Activated CD4-positive, alpha-beta T cell treated with anti-CD3 and anti-CD28 coated beads, Interleukin-2, Interleukin-4, amounts not matched to agents 100 ng/mL and 50 ng/mL, durations not matched to agents 16 hours and 8 hours (primary cell): ENCODE measurements at regions not wholly inside any gene's neighbourhood (a gene's known extent, or its start where the extent isn't known, plus 50 kb on each side); places are given as distances from the start of the nearest gene placed in this dataset.
"Not testable (repeated sequence)": the region's sequence is repeated elsewhere in the genome, so short reads cannot be mapped to it uniquely, and the experiment has no call there.

Experiments
- DNase-seq: peaks from one replicate; pipeline ENCODE4 v3.0.0-alpha.2; 2020; ENCODE audit warnings: low spot score

DNA sequence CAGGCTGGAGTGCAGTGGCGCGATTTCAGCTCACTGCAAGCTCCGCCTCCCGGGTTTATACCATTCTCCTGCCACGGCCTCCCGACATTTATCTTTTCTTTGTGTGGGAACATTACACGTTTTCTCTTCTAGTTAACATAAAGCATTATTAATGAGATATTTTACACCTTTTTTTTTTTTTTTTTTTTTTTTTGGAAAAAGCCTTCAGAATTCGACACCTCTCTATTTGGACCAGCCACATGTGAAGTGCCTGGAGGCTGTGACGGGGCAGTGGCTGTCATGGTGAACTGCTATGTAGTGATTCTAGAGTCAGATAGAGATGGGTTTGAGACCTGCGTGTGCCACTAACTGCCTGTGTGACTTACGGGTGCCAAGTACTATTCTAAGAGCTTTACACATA lies 64.3 kb downstream of the SMIM38 start:
- DNase-seq: no peak

DNA sequence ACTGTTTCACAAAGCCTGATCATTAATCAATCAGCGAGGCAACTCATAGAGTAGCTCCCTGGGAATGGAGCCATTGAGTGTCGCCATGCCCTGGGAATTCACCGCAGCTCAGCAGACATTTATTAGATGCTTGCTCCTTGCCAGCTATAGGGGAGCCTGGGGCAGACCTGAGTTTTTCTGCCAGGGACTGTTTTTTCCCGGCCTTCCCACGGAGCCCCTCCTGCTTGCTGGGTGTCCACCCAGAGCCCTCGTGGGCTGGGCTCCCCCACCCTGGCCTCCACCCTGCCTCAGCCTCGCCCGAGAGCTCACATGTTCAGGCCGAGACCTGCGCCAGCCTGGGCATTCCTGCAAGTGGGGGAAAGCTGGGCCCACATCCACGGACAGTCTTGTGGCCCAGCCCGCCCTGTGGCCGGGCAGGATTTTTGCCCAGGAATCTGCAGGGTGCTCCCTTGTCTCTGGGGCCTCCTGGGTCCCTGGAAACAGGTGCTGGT lies 64.9 kb downstream of the SMIM38 start:
- no peak for DNase-seq

DNA sequence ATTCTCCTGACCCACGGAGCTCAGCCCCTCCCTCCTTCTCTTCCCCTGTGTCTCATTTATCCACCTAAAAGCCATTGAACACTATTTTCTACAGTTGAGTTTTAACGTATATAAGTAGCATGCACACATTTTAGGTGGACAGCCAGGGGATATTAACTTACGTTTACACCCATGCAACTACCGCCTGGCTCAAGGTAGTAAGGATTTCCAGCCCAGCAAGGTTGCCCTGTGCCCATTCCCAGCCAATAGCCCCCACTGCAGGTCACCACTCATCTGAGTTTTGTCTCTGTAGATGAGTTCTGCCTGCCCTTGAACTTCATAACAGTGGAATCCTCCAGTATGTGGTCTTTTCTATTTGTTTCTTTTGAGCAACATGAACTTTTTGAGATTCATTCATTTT lies 65.4 kb downstream of the SMIM38 start:
- no peak for DNase-seq

DNA sequence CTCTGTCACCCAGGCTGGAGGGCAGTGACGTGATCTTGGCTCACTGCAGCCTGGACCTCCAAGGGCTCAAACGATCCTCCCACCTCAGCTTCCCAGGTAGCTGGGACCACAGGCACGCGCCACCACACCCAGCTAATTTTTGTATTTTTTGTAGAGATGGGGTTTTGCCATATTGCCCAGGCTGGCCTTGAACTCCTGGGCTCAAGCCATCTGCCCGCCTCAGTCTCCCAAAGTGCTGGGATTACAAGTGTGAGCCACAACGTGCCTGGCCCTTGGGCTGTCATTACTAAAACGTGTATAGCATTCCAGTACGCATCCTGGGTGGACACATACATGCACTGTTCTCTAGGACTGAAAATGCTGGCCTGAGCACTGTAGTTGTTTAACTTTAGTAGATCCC lies 65.9 kb downstream of the SMIM38 start:
- not testable (repeated sequence) for DNase-seq

DNA sequence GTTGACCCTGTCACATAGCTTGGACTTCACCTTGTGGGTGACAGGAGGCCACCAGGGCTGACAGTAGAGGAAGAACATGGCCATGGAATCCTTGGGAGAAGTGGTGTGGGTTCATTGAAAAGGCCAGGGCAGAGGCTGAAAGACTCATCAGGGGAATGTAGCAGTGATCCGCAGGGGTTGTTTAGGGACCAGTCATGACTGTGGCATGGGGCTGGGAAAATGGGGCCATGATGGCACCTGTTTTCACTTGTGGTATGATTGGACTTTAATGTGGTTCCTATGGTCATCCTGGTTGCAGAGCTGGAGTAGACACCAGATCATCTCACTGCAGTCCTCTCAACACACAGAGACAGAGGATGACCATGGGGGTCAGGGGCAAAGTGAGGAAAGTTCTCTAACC lies 66.7 kb upstream of the MYEOV start:
- no peak for DNase-seq

DNA sequence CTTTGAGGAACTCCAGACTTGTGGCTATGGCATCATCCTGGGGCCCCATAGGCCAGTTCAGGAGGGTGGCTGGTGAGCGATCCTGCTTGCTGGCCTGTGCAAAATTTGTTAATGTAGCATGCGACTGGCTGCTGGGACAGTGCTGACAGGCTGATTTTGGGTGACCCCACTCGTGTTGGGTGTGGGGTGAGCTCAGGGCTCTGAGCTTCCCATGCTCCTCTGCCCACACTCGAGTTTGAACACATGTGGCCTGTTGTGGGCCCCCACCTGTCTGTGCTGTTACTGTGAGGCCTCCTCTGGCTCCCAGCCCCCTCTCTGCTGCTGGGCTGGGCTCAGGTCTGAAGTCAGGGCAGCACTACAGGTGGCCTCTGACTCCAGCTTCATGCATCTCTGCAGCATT lies 64.4 kb upstream of the MYEOV start:
- DNase-seq: no peak

DNA sequence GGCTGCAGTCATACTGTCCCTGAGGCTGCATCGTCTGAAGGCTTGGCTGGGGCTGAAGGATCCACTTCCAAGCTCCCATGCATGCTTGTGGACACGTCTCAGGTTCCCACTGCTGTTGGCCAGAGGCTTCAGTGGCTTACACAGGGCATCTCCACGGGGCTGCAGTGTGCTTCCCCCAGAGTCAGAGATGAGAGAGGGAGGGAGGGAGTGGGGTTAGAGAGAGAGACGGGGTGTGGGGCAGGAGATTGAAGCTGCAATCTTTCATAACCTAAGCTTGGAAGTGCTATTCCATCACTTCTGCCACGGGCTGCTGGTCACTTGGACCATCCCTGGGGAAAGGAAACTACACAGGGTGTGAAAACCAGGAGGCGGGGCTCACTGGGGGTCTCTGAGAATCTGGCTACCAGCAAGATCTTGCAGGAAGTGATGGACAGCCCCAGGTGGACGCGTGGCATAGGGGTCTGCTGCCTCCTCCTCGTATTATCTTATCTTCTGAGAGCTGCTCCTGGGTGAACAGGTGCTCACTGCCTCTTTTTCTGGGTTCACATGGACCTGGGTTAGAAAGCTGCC lies 63.0 kb upstream of the MYEOV start:
- DNase-seq: no peak

DNA sequence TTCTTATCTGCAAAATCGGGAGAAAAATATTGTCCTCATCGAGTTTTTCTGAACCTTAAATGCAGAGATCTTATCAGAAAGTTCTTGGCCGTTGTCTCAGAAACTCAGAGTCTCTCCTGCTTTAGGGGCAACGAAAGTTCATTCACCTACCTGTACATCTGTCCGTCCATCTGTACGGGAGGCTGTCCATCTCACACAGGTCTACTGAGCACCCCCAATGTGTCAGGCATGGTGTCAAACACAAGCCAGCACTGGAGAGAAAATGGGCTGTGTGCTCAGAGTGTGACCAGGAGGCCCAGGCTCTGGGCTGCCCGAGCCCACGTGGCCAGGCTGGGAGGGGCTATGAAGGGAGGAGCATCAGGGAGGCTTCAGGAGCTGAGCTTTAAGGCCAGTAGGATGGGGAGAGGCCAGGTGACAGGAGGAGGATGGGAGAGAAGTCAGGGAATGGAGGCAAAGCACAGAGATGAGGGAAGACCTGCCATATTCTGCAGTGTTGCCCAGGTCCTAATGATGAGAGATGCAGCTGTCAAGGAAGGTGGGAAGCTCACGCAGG lies 62.4 kb upstream of the MYEOV start:
- DNase-seq: no peak

DNA sequence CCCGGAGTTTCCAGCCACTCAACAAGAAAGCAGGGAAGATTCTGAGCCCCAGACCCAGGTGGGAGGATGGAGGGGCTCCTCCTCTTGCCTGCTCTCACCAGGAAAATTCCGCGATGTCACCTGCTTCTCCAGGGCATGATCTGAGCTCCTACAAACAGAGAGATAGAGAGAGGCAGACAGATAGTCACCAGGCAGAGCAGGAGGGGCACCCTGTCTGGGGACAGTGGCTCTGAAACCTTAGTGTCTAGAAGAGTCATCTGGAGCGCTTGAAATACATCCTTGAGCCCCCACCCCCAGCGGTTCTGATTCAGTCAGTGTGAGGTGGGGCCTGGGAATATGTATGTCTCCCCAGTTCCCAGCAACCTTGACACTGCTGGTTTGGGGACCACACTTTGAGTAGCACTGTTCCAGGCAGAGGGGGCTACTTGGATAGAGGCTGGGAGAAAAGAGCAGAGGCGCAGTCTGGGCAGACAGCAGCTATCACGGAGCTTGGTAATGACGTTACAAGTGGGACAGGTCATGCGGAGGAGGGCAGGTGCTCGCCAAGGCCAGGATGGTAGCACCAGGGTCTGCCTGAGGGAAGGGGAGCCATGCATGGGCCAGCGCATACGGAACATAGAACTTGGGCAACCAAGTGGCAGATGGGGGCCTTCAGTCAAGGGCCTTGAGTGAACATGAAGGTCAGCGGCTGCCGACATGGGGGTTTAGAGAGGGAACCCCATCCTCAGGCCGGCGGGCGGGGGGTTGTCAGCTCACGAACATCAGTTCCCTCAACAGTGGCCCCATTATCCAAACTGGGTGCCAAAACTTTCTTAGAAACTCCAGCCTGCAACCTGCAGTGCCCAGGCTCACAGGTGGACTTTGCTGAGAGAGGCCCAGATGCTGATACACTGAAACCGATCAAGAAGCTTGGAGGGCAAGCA lies 60.9 kb upstream of the MYEOV start:
- no peak for DNase-seq

DNA sequence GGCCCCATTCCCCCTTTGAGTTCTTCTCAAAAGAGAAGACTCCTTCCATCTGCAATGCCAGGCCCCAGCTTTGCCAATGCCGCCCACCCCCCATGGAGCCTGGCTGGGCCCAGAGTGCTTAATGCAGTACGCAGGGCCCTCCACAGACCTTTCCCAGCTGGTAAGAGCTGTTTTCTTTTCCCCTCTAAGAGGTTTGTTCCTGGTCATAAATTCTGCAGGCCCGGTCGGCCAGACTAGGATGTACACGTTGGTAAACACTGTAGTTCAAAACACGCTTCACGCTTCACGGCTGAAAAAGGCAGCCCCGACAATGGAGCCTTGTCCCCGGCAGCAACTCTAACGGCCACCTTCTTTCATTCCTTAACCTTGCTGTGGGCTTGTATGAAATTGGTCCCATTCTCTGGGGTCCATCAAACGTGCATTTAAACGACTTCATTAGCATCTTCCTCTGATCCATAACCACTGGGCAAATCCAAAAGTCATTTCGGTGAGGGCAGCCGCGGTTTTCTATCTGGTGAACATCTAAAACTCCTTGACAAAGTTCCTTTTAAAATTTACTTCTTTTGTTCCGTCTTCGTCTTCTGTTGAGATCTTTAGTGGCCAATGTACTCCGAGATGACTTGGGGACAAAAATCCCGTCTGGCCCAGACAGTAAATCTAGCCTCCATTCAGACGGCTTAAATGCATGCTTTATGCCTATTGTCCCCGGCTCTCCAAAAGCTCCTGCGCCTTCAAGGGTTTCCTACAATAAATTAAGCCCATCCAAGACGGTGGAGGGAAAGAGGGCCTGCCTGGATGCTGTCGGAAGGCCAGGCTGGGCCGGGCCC lies 60.0 kb upstream of the MYEOV start:
- no peak for DNase-seq

DNA sequence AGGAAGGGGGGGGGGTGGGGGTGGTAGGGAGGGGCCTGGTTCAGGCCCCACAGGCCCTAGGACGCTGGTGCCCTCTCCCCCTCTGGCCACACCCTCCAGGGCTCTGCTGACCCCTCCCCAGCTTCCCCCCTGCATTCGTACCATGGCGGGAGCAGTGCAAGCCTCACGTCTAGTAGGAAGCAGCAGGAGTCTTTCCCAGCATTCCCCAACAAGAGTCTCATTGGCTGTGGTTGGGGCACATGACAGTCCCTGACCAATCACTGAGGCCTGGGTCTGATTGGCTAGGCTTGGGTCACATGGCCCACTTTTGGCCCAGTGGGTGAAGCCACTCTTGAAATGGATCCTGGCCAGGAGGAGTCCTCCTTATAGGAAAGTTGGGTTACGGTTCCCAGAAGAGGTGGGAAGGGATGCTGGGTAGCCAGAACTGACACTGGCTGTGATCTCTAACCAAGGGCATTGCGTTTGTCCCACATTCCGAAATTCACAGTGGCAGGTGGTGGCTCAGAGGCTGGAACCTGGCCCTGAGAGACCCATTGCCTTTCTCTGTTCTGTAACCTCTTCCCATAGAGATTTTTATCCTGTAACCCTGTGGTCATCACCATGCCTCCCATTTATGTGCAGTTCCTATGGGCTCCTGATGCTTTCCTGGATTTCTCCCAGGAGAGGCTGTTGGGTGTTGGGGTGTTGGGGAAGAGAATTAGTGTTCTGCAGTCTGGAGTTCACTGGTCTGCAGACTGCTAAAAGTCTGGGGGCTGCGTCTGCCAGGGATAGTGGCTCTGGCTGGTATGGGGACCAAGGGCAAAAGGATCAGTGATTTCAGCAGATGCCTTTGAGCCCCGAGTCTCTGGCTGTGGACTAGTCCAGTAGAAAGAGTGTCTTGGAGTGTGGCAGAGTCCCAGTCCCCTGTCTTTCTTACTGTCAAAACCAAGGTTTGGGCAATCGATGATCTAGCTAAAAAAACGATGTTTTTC lies 58.9 kb upstream of the MYEOV start:
- DNase-seq: no peak

DNA sequence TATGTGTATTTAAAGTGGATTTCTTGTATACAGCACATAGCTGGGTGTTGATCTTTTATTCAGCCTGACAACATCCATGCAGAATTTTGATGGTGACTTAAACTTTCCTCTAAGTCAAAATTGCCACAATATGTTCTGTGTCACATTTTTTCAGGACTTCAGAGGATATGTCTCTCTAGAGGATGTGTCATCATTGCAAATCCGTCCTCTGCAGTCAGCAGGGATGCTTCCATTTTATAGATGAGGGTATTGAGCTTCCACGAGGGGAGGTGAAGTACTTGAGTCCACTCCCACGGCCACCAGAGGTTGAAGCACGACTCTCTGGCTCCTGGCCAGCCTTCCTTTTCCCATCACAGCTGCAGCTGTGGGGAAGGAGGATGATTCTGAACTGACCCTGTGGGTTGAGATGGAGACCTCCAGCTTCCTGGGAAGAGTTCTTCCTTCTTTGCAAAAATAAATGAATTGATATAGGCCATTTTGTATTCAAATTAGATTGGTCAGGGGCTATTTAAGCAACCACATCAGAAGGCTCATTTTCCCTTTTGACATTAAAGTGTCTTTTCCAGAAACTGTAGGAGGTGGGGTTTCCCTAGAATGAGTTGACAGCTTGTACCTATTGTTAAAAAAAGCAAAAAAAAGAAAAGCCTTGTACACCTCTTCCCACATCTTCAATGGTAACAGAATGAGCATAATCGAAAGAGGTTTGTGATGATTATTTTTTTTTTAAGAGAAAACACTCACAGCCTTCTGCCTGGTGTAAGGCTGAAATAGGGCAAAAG lies 55.2 kb upstream of the MYEOV start:
- DNase-seq: no peak

DNA sequence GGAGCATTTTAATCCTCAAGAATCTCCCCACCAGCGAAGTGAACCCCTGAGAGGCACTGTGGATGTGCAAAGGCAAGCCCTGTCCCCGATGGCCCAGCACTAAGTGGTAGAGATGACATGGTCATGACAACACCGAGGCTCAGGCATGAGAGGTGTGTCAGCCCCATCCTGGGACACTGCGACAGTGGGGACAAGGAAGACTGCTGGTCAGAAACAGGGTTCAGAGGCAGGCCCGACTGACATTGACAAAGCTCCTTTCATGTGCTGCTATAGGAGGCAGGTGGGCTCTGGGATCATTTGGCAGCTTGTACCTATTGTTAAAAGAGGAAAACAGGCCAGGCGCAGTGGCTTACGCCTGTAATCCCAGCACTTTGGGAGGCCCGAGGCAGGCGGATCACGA lies 54.3 kb upstream of the MYEOV start:
- no peak for DNase-seq

DNA sequence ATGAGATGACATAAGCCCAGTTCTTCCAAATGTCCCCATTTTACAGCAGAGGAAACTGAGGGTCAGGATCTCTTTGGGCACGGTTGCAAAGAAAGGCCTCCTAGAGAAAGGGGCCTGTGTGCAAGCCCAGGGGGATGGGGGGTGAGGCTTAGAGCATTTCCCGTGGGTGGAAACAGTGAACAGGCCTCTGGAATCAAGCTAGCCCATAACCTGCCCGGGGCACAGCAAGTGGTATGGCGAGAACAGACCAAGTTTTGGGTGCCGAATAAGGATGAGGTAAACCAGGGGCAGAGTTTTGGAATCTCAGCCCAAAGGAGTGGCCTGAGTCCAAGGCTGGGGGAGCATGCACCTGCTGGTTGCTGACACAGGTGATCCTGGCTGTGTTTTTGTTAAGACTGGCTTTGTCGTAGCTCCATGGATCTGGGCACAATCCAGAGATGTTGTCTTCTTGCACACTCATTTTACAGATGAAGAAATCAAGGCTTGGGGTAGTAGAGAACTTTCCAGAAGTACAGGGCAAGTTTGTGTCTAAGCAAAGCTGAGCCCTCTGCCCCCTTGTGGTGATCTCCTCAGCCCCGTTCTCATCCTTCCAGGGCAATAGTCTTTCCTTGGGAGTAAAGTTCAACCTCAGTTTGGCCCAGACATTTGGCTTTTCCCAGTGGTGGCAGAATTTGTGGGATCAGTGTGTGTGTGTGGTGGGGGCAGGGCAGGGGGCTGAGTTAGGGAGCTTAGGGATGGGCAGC lies 53.5 kb upstream of the MYEOV start:
- no peak for DNase-seq

DNA sequence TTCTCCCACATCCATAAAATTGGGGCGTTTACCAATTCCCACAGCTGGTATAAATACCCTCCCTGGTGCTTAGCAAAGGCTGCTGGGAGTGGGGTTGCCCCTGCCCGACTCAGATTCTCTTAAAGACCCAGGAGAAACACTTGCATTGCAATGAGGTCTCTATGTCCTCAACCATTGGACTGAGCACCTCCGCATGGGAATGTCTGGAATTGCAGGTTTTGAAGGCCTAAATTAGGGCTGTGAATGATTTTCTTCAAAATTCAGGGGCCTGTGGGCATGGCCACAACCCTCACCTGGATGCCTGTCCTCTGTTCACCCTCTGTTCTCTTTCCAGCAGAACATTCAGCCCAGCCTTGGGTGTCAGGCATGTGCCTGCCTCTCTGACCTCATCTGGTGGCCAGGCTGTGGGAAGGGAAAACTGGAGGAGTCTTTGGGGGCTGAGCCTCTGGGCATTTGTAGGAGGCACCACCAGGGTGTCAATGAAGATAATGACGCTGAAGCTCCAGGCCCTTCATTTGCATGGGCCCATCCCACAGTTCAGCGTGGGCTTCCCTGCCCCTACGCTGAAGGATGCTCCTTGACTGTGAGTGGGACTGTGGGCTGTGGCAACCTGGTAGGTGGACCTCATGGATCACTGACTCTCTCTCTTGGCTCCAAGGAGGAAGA lies 52.7 kb upstream of the MYEOV start:
- DNase-seq: no peak

DNA sequence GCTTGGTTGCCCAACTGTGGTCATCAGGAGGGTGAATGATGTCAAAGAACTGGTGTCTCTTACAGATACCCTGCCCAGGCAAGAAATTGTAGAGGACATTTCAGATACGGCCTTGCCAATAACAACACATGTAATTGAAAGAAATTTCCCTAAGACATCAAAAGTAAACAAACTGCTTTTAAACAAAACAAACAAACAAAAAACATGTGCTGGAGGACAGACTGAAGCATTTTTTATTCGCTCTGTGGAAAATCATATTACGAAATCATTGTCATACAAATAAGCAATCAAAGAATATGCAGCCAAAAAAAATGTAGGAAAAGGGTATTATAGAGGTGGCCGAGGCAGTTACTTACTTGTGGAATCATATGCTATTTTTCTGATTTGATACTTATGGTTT lies 52.1 kb upstream of the MYEOV start:
- DNase-seq: no peak

DNA sequence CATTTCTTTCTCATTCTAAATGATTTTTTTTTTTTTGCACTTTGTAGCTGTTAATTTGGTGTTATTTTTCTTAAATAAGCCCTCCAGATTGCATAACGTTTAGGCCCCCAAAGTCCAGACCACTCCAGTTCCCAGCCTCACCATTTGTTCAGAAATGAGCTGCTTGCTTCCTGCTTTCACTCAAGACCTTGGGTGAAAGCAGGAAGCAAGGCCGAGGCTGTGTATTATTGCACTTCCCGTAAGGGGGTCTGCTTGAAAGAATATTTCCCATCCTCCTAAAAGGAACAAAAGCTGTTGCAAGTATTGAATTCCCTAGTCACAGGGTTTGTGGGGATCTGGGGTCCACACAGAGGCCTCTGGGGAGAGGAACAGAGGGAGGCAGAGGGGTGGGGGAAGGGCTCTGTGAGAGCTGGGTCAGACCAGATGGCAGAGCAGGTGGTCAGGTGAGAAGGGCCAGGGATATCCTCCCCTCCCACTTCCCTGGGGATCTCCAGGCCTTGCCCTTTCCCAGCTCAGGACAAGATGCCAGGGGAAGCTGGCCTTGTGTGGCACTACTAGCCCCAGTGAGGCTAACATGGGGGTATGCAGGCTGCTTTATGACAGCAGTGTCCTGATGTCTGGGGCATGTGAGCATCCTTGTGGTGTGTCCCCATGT lies 51.6 kb upstream of the MYEOV start:
- DNase-seq: no peak

DNA sequence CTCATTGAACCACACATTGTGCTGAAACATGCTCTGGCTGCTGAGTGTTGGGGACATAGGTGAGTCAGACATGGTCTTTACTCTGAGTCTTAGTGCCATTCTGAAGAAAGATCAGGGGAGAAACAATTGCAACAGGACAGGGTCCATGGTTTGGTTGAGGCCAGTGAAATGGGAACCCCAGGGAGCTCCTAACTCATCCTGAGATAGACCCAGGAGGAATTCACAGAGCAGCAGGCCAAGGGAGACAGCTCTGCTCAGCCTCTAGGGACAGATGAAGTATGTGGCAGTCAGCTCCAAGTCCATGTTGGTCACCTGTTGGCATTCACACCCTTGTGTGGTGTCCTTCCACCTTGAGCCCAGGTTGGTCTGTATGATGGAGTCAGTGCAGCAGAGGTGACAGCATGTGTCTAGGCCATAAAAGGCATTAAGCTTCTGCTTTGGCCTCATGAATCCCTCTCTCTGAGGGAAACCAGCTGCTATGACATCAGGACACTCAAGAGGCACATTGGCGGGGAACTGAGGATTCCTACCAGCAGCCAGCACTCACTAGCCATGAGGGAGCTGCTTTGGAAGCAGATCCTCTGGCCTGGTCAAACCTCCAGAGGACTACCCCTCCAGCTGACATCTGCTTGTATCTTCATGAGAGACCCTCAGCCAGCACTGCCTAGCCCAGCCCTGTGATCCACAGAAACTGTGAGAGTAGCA lies 50.3 kb upstream of the MYEOV start:
- no peak for DNase-seq
